MCF 10A (cell line): ENCODE measurements at regions not wholly inside any gene's neighbourhood (a gene's known extent, or its start where the extent isn't known, plus 50 kb on each side); places are given as distances from the start of the nearest gene placed in this dataset.

Source experiments
- BruUV-seq: library from RNA; stranded (reverse); fragments of 400-500 nt; replicated peaks from 2 replicates; lab custom pipeline; 2021; lab: Mats Ljungman, UMichigan
- CTCF ChIA-PET: fragments of 300-600 bp; sonication (Branson Sonifier 250); formaldehyde crosslinking; extraction: SDS; loops from one replicate; lab custom pipeline; 2021; ENCODE audit warnings: antibody characterized with exemption, inconsistent platforms; lab: Yijun Ruan, JAX
- POLR2A ChIA-PET: fragments of 300-600, 350-650 bp; sonication (Branson Sonifier 250); formaldehyde crosslinking; extraction: SDS; loops from one replicate; lab custom pipeline; 2020; ENCODE audit warnings: antibody characterized with exemption, inconsistent platforms; lab: Yijun Ruan, JAX
- DNase-seq: peaks from one replicate; pipeline ENCODE4 v3.0.0-alpha.2; 2018; ENCODE audit not compliant: unreplicated experiment
- H3K27ac Mint-ChIP-seq: one replicate; pipeline ENCODE4 v1.8.0; 2022; ENCODE audit warnings: mild to moderate bottlenecking, low read depth, mixed read lengths; ENCODE audit not compliant: unreplicated experiment
- H3K27me3 Mint-ChIP-seq: one replicate; pipeline ENCODE4 v1.8.0; 2022; ENCODE audit warnings: mixed read lengths; ENCODE audit not compliant: insufficient read depth, unreplicated experiment
- H3K36me3 Mint-ChIP-seq: one replicate; pipeline ENCODE4 v1.8.0; 2022; ENCODE audit warnings: mild to moderate bottlenecking, moderate library complexity, mixed read lengths; ENCODE audit not compliant: insufficient read depth, unreplicated experiment
- H3K4me1 Mint-ChIP-seq: one replicate; pipeline ENCODE4 v1.8.0; 2022; ENCODE audit warnings: mixed read lengths; ENCODE audit not compliant: insufficient read depth, unreplicated experiment
- H3K4me3 Mint-ChIP-seq: one replicate; pipeline ENCODE4 v1.8.0; 2022; ENCODE audit warnings: mild to moderate bottlenecking, moderate library complexity, mixed read lengths; ENCODE audit not compliant: unreplicated experiment
- H3K9me3 Mint-ChIP-seq: one replicate; pipeline ENCODE4 v1.8.0; 2022; ENCODE audit warnings: mixed read lengths; ENCODE audit not compliant: unreplicated experiment
- intact Hi-C: fragments of 100-400 bp; cut with micrococcal nuclease; formaldehyde crosslinking; loops from 2 replicates; pipeline ENCODE4 v1.14.1; 2022
- TF ChIP-seq, protein P1 (sequence below): fragments of 200-600 bp; IDR thresholded peaks from one replicate; pipeline ENCODE4 v1.8.0; 2022; ENCODE audit warnings: antibody characterized with exemption, mild to moderate bottlenecking; ENCODE audit not compliant: unreplicated experiment

DNA sequence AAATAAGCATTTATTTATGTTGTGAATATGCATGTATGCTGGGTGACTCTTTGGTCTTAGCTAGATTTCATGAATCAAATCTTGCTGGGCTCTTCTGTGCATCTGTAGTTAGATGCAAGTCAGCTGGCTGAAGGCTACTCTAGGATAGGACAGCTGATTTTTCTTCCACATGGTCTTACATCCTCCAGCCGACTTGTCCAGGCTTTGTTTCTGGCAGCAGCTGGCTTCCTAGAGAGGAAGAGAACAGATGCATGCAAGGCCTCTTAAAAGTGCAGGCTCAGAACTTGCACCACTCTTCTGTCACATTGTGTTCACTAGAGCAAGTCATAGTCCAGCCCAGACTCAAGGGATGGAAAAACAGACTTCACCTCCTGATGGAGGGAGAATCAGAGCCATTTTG is 435.4 kb upstream of the STXBP6 start:
- Mint-ChIP-seq H3K9me3 (peaks cover 12% of the 10 kb centered on the region), H3K27ac (no peak overlapping the region), H3K4me3 (no peak overlapping the region), H3K4me1 (no peaks in the 10 kb centered on the region), H3K36me3 (peaks cover 12% of the 10 kb centered on the region), H3K27me3 (no peaks in the 10 kb centered on the region)
- no TSS peak for BruUV-seq
- intact Hi-C loops, result no loop called here
- ChIA-PET POLR2A (no interaction called here), CTCF (interaction anchor here (0.5 kb wide), 1 partner anchor 186 kb away, joined by 3 read pairs; no protein-coding TSS in a partner anchor)
- DNase-seq, result no peak
- TF ChIP-seq, protein P1, sequence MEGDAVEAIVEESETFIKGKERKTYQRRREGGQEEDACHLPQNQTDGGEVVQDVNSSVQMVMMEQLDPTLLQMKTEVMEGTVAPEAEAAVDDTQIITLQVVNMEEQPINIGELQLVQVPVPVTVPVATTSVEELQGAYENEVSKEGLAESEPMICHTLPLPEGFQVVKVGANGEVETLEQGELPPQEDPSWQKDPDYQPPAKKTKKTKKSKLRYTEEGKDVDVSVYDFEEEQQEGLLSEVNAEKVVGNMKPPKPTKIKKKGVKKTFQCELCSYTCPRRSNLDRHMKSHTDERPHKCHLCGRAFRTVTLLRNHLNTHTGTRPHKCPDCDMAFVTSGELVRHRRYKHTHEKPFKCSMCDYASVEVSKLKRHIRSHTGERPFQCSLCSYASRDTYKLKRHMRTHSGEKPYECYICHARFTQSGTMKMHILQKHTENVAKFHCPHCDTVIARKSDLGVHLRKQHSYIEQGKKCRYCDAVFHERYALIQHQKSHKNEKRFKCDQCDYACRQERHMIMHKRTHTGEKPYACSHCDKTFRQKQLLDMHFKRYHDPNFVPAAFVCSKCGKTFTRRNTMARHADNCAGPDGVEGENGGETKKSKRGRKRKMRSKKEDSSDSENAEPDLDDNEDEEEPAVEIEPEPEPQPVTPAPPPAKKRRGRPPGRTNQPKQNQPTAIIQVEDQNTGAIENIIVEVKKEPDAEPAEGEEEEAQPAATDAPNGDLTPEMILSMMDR, result no peak

DNA sequence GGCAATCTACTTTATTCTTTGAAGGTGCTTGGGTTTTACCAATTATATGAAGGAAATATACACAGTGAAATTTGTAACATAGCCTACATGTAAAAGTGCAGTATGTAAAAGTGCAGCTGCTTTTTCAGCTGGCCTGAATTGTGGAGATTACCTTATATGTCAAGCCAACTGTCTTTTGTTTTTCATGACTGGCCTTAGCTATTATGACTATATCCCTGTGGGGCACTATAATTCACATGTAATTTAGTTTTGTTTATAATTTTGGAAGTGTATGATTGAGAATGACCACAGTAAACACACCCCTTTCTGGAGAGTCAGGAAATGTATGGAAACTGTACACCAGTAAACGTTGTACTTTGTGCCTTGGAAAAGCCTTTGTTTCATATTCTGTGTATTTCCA is 435.0 kb upstream of the STXBP6 start:
- ChIA-PET POLR2A (no interaction called here), CTCF (interaction anchor here (0.9 to 1.3 kb wide), 2 partner anchors 51 to 53 kb away, joined by 3 to 5 read pairs; no protein-coding TSS in a partner anchor)
- no TSS peak for BruUV-seq
- no peaks in the 10 kb centered on the region for H3K4me1 Mint-ChIP-seq
- no peak overlapping the region for H3K27ac Mint-ChIP-seq
- H3K4me3 Mint-ChIP-seq, result no peak overlapping the region
- TF ChIP-seq, protein P1, result no peak
- peaks cover 8% of the 10 kb centered on the region for H3K36me3 Mint-ChIP-seq
- peaks cover 12% of the 10 kb centered on the region for H3K9me3 Mint-ChIP-seq
- DNase-seq, result no peak
- intact Hi-C loops, result no loop called here
- H3K27me3 Mint-ChIP-seq, result no peaks in the 10 kb centered on the region

DNA sequence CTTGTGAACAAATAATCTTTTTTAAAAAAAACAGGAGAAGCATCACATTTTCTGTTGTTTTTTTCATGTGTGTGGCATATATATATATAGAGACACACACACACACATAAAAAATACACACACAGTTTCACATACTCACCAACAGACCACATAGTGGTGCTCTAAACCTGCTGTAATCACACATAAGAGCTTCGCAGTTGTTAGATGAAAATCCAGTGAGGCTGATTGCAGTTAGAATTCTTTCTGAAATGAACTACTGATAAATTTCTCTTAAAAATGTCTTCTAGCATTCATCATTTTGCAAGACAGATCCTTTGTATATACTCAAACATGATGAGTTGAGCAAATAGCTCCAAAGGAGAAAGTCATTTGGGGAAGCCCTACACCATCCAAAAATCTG is 434.3 kb upstream of the STXBP6 start:
- DNase-seq, result no peak
- POLR2A ChIA-PET, result no interaction called here
- BruUV-seq, result no TSS peak
- TF ChIP-seq, protein P1, result no peak
- Mint-ChIP-seq H3K27me3 (no peaks in the 10 kb centered on the region), H3K4me1 (no peaks in the 10 kb centered on the region), H3K36me3 (peaks cover 6% of the 10 kb centered on the region), H3K27ac (no peak overlapping the region), H3K9me3 (peaks cover 12% of the 10 kb centered on the region), H3K4me3 (no peak overlapping the region)
- intact Hi-C loops, result no loop called here
- CTCF ChIA-PET, result interaction anchor here (0.9 to 1.3 kb wide), 2 partner anchors 52 kb away, joined by 3 to 5 read pairs; no protein-coding TSS in a partner anchor

DNA sequence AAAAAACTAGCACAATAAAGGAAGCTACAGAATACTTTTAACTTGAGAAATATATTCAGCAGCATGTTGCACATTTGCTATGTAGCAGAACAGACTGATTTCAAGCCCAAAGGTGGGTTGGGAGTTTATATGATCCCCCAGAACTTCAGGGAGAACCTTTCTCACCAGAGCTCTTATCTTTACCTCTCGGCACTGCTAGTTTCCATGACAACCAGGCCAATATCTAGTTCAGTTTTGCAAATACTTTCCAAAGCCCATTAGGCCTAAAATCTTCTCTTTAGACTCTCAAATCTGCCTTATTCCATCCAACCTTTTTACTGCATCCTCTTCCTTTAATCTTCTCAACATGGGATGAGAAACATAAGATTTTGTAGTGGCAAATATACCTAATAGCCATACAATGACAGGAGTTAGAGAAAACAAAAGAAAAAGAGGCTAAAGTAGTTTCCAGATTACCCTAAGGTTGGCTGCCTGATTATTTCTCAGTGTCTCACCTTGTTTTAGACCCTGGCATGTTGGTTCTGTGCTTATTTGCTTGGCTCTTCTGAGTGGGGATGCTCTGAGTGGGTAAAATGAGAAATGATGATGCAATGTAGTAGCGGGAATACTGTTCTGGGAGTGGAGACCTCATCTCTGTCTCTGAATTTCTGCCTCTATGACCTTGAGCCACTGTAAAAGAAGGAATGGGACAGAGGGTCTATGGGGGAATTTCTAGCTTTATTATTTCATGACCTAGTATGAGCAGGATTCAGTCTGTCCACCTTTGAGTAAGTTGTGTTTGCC is 427.6 kb upstream of the STXBP6 start:
- Mint-ChIP-seq H3K27ac (no peak overlapping the region), H3K4me3 (no peak overlapping the region), H3K4me1 (no peaks in the 10 kb centered on the region), H3K9me3 (peaks cover 34% of the 10 kb centered on the region), H3K27me3 (no peaks in the 10 kb centered on the region), H3K36me3 (no peaks in the 10 kb centered on the region)
- no TSS peak for BruUV-seq
- intact Hi-C loops, result no loop called here
- ChIA-PET CTCF (interaction anchor here (0.6 kb wide), 1 partner anchor 671 kb away, joined by 3 read pairs; no protein-coding TSS in a partner anchor), POLR2A (no interaction called here)
- no peak for DNase-seq
- TF ChIP-seq, protein P1, result no peak
